ACHN (cell line): ENCODE measurements at regions not wholly inside any gene's neighbourhood (a gene's known extent, or its start where the extent isn't known, plus 50 kb on each side); places are given as distances from the start of the nearest gene placed in this dataset.

Experiments used
- DNase-seq: peaks from one replicate; pipeline ENCODE4 v3.0.0-alpha.2; 2015
- in situ Hi-C: cut with HindIII; loops from 2 replicates; pipeline ENCODE4 v1.10.0; 2017; ENCODE audit warnings: low sequenced_read_pairs, low pct_ligation_motif_present, low pct_unique_long_range_greater_than_20kb

- in situ Hi-C loops = no loop called here
- no peak for DNase-seq
These were observed 165.4 kb upstream of the PPP2R3A start for GRCh38 chr3:135800071-135800549.

GRCh38 chr3:135801018-135801417 lies 164.5 kb upstream of the PPP2R3A start:
- in situ Hi-C loops = no loop called here
- DNase-seq = no peak

- in situ Hi-C loops = no loop called here
- no peak for DNase-seq
These were observed 163.4 kb upstream of the PPP2R3A start for GRCh38 chr3:135802171-135802570.

- in situ Hi-C loops = no loop called here
- DNase-seq = no peak
These were observed 162.4 kb upstream of the PPP2R3A start for GRCh38 chr3:135803028-135803692.

GRCh38 chr3:135805752-135806151 lies 159.8 kb upstream of the PPP2R3A start:
- no peak for DNase-seq
- in situ Hi-C loops = no loop called here

GRCh38 chr3:135806317-135806716 lies 159.2 kb upstream of the PPP2R3A start:
- in situ Hi-C loops = no loop called here
- no peak for DNase-seq

GRCh38 chr3:135807879-135808278 lies 157.6 kb upstream of the PPP2R3A start:
- DNase-seq = no peak
- in situ Hi-C loops = no loop called here

- in situ Hi-C loops = no loop called here
- no peak for DNase-seq
These were observed 156.4 kb upstream of the PPP2R3A start for GRCh38 chr3:135809021-135809634.

- in situ Hi-C loops = no loop called here
- DNase-seq = no peak
These were observed 153.9 kb upstream of the PPP2R3A start for GRCh38 chr3:135811651-135812050.

GRCh38 chr3:135812057-135812456 lies 153.5 kb upstream of the PPP2R3A start:
- in situ Hi-C loops = no loop called here
- no peak for DNase-seq

- in situ Hi-C loops = no loop called here
- no peak for DNase-seq
These were observed 131.1 kb upstream of the PPP2R3A start for GRCh38 chr3:135834465-135834864.

GRCh38 chr3:135837977-135838631 lies 127.4 kb upstream of the PPP2R3A start:
- DNase-seq = no peak
- in situ Hi-C loops = no loop called here

GRCh38 chr3:135840436-135840835 lies 125.1 kb upstream of the PPP2R3A start:
- in situ Hi-C loops = no loop called here
- no peak for DNase-seq

GRCh38 chr3:135844386-135844785 lies 121.1 kb upstream of the PPP2R3A start:
- DNase-seq = no peak
- in situ Hi-C loops = no loop called here

GRCh38 chr3:135848051-135848450 lies 117.5 kb upstream of the PPP2R3A start:
- in situ Hi-C loops = no loop called here

GRCh38 chr3:135849827-135850226 lies 115.7 kb upstream of the PPP2R3A start:
- in situ Hi-C loops = no loop called here
- no peak for DNase-seq

More at GRCh38 chr3:135848051-135848450, 117.5 kb upstream of the PPP2R3A start:
- no peak for DNase-seq

GRCh38 chr3:135851201-135852081 lies 114.1 kb upstream of the PPP2R3A start:
- DNase-seq = no peak
- in situ Hi-C loops = no loop called here

- no peak for DNase-seq
- in situ Hi-C loops = no loop called here
These were observed 111.5 kb upstream of the PPP2R3A start for GRCh38 chr3:135853981-135854380.

GRCh38 chr3:135860761-135861160 lies 104.8 kb upstream of the PPP2R3A start:
- DNase-seq = no peak
- in situ Hi-C loops = no loop called here
